Epithelial cell of esophagus (primary cell): ENCODE measurements at regions not wholly inside any gene's neighbourhood (a gene's known extent, or its start where the extent isn't known, plus 50 kb on each side); places are given as distances from the start of the nearest gene placed in this dataset.

Experiments used
- DNase-seq: peaks from one replicate; pipeline ENCODE4 v3.0.0; 2010; ENCODE audit warnings: low read depth
- H3K4me3 ChIP-seq: 2 replicates; pipeline ENCODE4 v1.5.1; 2011; ENCODE audit warnings: mild to moderate bottlenecking, low read length, control low read depth
- CTCF ChIP-seq: IDR thresholded peaks from 2 replicates; pipeline ENCODE4 v1.5.1; 2011; ENCODE audit warnings: low read depth, mild to moderate bottlenecking, low read length, control low read depth, inconsistent platforms; ENCODE audit not compliant: insufficient read depth; ENCODE audit errors: missing control alignments

GRCh38 chr17:5864741-5865657 is 205.2 kb upstream of the WSCD1 start:
- no peak for DNase-seq
- no peak for TF ChIP-seq CTCF

GRCh38 chr17:5866978-5867377 is 203.2 kb upstream of the WSCD1 start:
- DNase-seq, result no peak
- TF ChIP-seq CTCF, result no peak
- no peak overlapping the region for H3K4me3 ChIP-seq

More at GRCh38 chr17:5864741-5865657, 205.2 kb upstream of the WSCD1 start:
- no peak overlapping the region for H3K4me3 ChIP-seq

DNA sequence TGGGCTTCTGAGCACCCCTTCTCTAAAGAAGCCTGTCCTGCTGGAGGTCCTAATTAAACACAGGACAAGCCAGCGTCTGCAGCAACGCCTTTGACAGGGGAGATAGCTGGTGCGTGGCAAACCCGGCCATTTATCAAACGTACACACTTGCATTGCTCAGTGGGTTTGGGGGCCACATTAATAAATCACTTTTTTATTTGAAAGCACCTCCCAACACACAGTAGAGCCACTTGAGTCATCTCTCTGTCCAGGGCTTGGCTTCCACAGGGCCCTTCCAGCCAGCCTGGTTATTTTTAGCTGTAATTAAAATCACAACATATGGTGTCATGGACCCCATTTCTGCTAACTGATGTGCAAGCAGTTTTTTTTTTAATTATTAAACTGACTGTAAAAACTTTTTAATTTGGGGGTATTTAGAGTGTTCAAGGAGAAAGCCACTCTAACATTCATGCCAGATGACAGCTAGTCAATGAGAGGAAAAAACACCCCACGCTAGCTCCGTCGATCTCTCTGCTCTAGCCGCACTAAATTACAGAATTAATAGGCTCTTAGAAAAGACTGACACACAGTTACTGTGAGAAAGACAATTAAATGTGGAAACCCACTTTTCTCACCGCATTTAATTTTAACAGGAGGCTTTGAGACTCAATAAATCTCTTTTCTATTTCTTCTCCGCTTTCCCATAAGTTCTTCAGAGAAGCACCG is 201.0 kb upstream of the WSCD1 start:
- H3K4me3 ChIP-seq, result no peak overlapping the region
- no peak for TF ChIP-seq CTCF
- no peak for DNase-seq

- no peak for DNase-seq
- no peak overlapping the region for H3K4me3 ChIP-seq
- no peak for TF ChIP-seq CTCF
Observed at GRCh38 chr17:5870231-5870953, 199.8 kb upstream of the WSCD1 start.

DNA sequence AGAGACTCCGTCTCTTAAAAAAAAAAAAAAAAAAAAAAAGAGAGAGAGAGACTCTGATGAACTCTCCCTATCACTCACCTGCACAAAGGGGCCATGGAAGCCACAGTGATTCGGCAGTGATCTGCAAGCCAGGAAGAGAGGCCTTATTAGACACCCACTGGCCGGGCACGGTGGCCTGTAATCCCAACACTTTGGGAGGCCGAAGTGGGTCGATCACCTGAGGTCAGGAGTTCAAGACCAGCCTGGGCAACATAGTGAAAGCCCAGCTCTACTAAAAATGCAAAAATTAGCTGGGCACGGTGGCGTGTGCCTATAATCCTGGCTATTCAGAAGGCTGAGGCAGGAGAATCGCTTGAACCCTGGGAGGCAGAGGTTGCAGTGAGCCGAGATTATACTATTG is 198.5 kb upstream of the WSCD1 start:
- no peak overlapping the region for H3K4me3 ChIP-seq
- TF ChIP-seq CTCF, result no peak
- no peak for DNase-seq

DNA sequence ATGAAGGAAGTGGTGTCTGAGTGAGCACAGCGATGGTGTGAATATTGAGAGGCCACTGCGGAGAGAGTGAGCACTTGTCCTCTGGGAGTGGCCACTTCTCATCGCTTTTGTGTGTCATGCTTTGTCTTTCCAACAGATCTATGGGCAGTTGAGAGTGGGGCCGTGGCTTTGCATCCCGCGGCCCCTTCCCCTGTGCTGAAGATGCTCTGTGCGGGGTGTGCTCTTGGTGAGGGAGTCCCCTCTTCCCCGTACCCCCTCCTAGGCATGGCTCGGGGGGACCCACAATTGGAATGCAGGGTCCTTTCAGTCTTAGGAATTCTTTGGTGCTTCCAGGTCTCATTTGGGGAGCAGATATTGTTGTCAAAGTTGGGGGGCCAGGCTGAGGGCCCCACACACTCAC is 197.3 kb upstream of the WSCD1 start:
- no peak overlapping the region for H3K4me3 ChIP-seq
- DNase-seq, result no peak
- TF ChIP-seq CTCF, result no peak
